GM19023 (cell line): ENCODE measurements at regions not wholly inside any gene's neighbourhood (a gene's known extent, or its start where the extent isn't known, plus 50 kb on each side); places are given as distances from the start of the nearest gene placed in this dataset.
"Not testable (repeated sequence)": the region's sequence is repeated elsewhere in the genome, so short reads cannot be mapped to it uniquely, and the experiment has no call there.

Experiments
- ATAC-seq: cut with Tn5 transposase; IDR thresholded peaks from one replicate; pipeline ENCODE4 v1.9.1; 2021; ENCODE audit warnings: mild to moderate bottlenecking, moderate library complexity; ENCODE audit not compliant: unreplicated experiment

- ATAC-seq = no peak
Measured at GRCh38 chr12:60441577-60441976, 845.7 kb downstream of the SLC16A7 start.

- ATAC-seq = no peak
Measured at GRCh38 chr12:60451457-60451856, 855.6 kb downstream of the SLC16A7 start.

- no peak for ATAC-seq
Measured at GRCh38 chr12:60465060-60465459, 869.2 kb downstream of the SLC16A7 start.

- no peak for ATAC-seq
Measured at GRCh38 chr12:60468546-60468945, 872.7 kb downstream of the SLC16A7 start.

GRCh38 chr12:60475825-60476224 lies 880.0 kb downstream of the SLC16A7 start:
- no peak for ATAC-seq

- ATAC-seq = no peak
Measured at GRCh38 chr12:60487284-60487683, 891.5 kb downstream of the SLC16A7 start.

- no peak for ATAC-seq
Measured at GRCh38 chr12:60489071-60489470, 893.2 kb downstream of the SLC16A7 start.

- no peak for ATAC-seq
Measured at GRCh38 chr12:60494244-60494643, 898.4 kb downstream of the SLC16A7 start.

DNA sequence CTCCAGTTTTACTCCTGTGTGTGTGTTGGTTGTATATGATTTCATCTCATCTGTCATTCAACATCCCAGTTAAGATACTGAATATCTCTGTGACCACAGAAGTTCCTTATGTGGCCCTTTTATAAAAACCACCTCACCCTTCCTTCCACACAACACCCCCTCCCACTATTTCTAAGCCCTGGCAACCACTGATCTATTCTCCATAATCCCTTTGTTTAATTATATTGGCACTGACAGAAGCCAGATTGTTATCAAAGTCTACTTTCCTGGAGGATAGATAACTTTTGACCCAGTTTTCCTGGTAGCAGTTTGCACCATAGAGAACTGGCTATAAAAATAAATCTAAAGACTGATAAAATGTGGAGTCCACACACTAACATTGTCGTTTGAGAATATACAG lies 902.8 kb downstream of the SLC16A7 start:
- ATAC-seq = no peak

DNA sequence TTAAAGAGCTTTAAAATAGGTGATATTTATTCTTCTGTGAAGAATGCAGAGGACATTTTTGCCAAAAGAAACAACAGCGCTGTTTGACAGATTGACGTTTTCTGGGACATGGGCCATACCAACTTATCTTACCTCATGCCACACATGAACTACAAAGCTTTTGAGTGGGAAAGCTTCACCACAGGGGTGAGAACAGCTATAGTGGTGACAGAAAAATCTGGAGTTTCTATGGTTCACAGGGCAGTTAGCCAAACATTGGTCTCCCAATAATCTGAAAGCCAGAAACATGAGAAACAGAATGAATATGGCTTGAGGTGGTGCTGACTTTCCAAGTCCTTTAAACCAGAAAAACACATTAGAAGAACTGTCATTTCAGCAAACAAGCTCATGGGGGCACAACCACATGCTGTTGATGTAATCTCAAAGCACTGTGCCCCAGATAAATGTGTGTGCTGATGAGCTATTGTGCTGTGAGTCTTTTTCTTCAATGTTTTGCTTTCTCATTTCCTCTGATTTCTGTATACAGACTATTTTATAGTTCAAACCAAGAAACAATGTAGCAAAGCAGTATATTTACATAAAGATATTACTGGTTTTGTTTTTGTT lies 905.4 kb downstream of the SLC16A7 start:
- ATAC-seq = no peak

DNA sequence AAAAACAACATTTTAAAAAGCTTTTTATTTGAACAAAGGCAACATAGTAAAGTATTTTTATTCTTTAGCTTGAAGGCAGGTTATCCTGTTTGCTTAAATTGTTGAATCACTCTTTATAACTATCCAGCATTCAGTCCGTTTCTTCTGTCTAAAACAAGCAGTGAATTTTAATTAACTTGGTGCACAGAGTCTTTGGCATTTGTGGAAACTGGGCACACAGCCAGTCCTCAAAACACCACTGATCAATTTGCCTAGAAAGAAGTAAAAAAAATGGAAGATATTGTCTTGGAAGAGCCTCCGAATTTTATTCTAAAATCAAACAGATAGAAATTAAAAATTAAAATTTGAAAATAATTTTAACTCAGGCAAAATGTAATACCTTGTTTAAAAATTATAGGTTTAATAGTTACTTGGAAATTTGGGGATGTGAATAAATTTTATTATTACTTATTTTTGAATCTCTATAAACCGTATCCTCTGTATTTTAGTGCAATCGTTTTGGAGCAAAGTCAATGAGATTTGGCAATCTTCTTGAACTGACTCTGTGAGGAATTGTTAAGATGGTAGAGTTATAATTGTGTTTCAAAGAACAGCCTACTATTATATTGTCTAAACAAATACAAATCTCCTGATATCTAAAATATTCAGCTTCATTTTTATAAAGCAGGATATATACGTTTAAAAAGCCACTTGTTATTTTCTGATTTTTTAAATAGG lies 927.0 kb downstream of the SLC16A7 start:
- no peak for ATAC-seq

GRCh38 chr12:60529261-60529660 lies 933.4 kb downstream of the SLC16A7 start:
- ATAC-seq = no peak

DNA sequence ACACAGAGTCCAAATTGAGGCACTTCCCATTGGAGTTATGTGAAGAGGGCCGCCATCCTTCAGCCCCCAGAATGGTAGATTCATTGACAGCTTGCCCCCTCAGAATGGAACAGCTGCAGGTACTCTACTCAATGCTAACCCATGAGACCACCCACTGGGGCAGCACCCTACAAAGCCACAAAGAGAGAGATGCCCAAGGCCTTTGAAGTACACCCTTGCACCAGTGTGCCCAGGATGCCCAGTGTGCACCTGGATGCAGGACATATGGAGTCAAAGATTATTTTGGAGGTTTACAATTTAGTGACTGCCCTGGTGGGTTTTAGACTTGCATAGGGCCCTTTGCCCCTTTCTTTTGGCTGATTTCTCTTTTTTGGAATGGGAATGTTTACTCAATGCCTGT lies 933.9 kb downstream of the SLC16A7 start:
- no peak for ATAC-seq

GRCh38 chr12:60535363-60535762 lies 939.5 kb downstream of the SLC16A7 start:
- no peak for ATAC-seq

- no peak for ATAC-seq
Measured at GRCh38 chr12:60539592-60539991, 943.8 kb downstream of the SLC16A7 start.

DNA sequence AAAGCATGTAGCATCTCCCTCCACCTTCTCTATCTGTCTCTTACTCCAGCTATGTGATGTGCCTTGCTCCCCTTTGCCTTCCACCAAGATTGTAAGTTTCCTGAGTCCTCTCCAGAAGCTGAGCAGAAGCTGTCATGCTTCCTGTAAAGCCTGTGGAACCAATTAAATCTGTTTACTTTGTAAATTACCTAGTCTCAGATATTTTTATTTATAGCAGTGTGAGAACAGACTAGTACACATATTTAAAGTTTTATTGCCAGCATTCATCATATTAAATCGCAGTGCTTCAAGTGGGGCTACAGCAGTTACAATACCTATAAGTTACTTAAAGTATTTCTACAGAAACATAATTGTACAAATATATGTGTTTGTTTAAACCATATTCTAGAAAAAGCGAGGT lies 973.1 kb downstream of the SLC16A7 start:
- ATAC-seq = no peak

DNA sequence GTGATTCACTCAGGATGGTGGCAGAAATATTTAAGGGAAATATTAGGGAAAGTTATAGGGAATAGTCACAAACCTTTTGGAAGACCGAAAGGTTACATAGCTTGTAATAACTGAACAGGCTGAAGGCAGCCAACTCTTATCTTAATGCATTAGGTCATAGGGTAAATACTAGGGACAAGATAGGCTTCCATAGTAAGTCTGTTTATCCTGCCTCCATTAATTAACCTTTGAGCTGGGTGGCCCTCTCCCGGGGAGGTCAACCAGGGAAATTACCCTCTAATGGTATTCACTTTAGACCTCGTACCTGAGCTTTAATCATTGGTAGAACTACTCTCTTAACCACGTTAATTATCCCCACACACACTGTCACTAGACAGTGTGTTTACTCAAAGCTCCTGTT lies 981.8 kb downstream of the SLC16A7 start:
- ATAC-seq = no peak

DNA sequence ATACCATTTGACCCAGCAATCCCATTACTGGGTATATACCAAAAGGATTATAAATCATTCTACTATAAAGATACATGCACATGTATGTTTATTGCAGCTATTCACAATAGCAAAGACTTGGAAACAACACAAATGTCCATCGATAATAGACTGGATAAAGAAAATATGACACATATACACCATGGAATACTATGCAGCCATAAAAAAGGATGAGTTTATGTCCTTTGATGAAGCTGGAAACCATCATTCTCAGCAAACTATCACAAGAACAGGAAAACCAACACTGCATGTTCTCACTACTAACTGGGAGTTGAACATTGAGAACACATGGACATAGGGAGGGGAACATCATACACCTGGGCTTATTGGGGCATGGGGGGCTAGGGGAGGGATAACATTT lies 991.8 kb downstream of the SLC16A7 start:
- ATAC-seq = not testable (repeated sequence)

DNA sequence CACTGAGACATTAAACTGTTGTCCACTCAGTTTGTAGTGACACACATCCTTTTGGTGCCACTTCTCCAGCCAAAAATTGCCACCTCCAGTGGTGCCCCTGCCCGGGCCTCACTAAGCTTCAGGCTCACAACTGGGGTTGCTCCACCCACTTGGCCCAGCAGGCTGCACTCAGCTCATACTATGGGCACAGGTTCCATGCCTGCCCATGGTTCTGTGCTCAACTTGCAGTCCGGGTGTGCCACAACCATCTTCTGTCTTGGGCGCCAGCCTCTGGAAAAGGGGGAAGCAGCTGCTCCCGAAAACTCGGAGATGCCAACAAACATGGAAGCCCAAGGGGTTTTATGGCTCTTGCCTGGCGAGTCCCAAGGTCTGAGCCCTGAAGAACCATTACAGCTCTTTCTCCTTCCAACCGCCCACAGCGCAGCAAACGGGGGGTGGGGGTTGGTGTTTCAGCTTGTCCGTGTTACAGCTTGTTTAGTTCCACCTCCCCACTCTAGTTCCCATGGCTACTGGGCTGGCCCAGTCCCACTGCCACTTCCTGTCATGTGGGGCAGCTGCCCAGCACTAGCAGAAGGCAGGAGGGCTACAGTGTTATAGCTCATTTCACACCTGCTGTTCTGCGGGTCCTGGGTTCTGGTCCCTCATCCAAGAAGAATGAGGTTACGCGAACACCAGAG lies 998.3 kb downstream of the SLC16A7 start:
- no peak for ATAC-seq

DNA sequence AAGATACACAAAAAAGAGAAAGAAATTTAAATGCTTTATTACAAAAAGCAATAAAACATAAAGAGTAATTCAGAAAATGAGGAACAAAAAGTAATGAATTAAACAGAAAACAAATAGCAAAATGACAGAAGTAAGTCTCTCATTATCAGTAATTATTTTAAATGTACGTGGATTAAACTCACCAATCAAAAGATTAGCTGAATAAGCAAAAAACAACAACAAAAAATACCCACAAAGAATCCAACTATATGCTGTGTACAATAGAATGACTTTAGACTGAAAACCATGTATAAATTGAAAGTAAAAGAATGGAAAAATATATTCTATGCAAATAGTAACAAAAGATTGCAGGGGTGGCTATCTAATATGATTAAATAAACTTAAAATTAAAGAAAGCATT lies 1006.8 kb downstream of the SLC16A7 start:
- no peak for ATAC-seq

GRCh38 chr12:60603475-60603874 lies 1007.6 kb downstream of the SLC16A7 start:
- not testable (repeated sequence) for ATAC-seq

- ATAC-seq = no peak
Measured at GRCh38 chr12:60616400-60616799, 1020.6 kb downstream of the SLC16A7 start.
